RPMI7951 (cell line): ENCODE measurements at regions not wholly inside any gene's neighbourhood (a gene's known extent, or its start where the extent isn't known, plus 50 kb on each side); places are given as distances from the start of the nearest gene placed in this dataset.

Experiments used
- DNase-seq: peaks from one replicate; pipeline ENCODE4 v3.0.0-alpha.2; 2012; ENCODE audit warnings: low read depth

GRCh38 chr9:90379771-90380170, 262.9 kb downstream of the DIRAS2 start:
- no peak for DNase-seq

GRCh38 chr9:90385146-90385545, 257.5 kb downstream of the DIRAS2 start:
- no peak for DNase-seq

- no peak for DNase-seq
These were observed 249.1 kb downstream of the DIRAS2 start for GRCh38 chr9:90393365-90394152.

- DNase-seq = no peak
These were observed 247.8 kb downstream of the DIRAS2 start for GRCh38 chr9:90394871-90395270.

GRCh38 chr9:90400091-90400490, 242.5 kb downstream of the DIRAS2 start:
- no peak for DNase-seq

GRCh38 chr9:90408659-90409058, 234.0 kb downstream of the DIRAS2 start:
- no peak for DNase-seq

- DNase-seq = no peak
These were observed 223.3 kb downstream of the DIRAS2 start for GRCh38 chr9:90419221-90419851.

- DNase-seq = no peak
These were observed 222.4 kb downstream of the DIRAS2 start for GRCh38 chr9:90420211-90420610.

GRCh38 chr9:90420768-90421513, 221.7 kb downstream of the DIRAS2 start:
- no peak for DNase-seq

- no peak for DNase-seq
These were observed 220.8 kb downstream of the DIRAS2 start for GRCh38 chr9:90421786-90422185.

- no peak for DNase-seq
These were observed 218.9 kb downstream of the DIRAS2 start for GRCh38 chr9:90423661-90424193.

GRCh38 chr9:90428517-90428916, 214.1 kb downstream of the DIRAS2 start:
- DNase-seq = no peak

GRCh38 chr9:90432951-90433350, 209.7 kb downstream of the DIRAS2 start:
- no peak for DNase-seq

- no peak for DNase-seq
These were observed 209.2 kb downstream of the DIRAS2 start for GRCh38 chr9:90433398-90433941.

- DNase-seq = no peak
These were observed 200.8 kb downstream of the DIRAS2 start for GRCh38 chr9:90441814-90442213.

GRCh38 chr9:90442723-90443122, 199.9 kb downstream of the DIRAS2 start:
- no peak for DNase-seq

- DNase-seq = no peak
These were observed 197.9 kb downstream of the DIRAS2 start for GRCh38 chr9:90444609-90445204.

GRCh38 chr9:90445391-90445790, 197.2 kb downstream of the DIRAS2 start:
- no peak for DNase-seq

- DNase-seq = no peak
These were observed 196.2 kb downstream of the DIRAS2 start for GRCh38 chr9:90446200-90446948.

- DNase-seq = no peak
These were observed 194.9 kb downstream of the DIRAS2 start for GRCh38 chr9:90447773-90448172.
